Calu3 (cell line): ENCODE measurements at regions not wholly inside any gene's neighbourhood (a gene's known extent, or its start where the extent isn't known, plus 50 kb on each side); places are given as distances from the start of the nearest gene placed in this dataset.
"Not testable (repeated sequence)": the region's sequence is repeated elsewhere in the genome, so short reads cannot be mapped to it uniquely, and the experiment has no call there.

Source experiments
- BruUV-seq: library from RNA; stranded (reverse); fragments of 400-500 nt; replicated peaks from 2 replicates; lab custom pipeline; 2021; lab: Mats Ljungman, UMichigan
- CTCF ChIA-PET: fragments of 300-600 bp; sonication (Branson Sonifier 250); formaldehyde crosslinking; loops from one replicate; lab custom pipeline; 2022; ENCODE audit warnings: antibody characterized with exemption; lab: Charles Lee
- DNase-seq: peaks from one replicate; pipeline ENCODE4 v3.0.0; 2022
- H3K27ac Mint-ChIP-seq: one replicate; pipeline ENCODE4 v1.8.0; 2022; ENCODE audit warnings: mixed read lengths; ENCODE audit not compliant: unreplicated experiment
- H3K27me3 Mint-ChIP-seq: one replicate; pipeline ENCODE4 v1.8.0; 2022; ENCODE audit warnings: mixed read lengths; ENCODE audit not compliant: unreplicated experiment
- H3K36me3 Mint-ChIP-seq: one replicate; pipeline ENCODE4 v1.8.0; 2022; ENCODE audit warnings: mild to moderate bottlenecking, moderate library complexity, mixed read lengths; ENCODE audit not compliant: insufficient read depth, unreplicated experiment
- H3K4me1 Mint-ChIP-seq: one replicate; pipeline ENCODE4 v1.8.0; 2022; ENCODE audit warnings: mild to moderate bottlenecking, low read depth, mixed read lengths; ENCODE audit not compliant: unreplicated experiment
- H3K4me3 Mint-ChIP-seq: one replicate; pipeline ENCODE4 v1.8.0; 2022; ENCODE audit warnings: mild to moderate bottlenecking, low read depth, moderate library complexity, mixed read lengths; ENCODE audit not compliant: unreplicated experiment
- H3K9me3 Mint-ChIP-seq: one replicate; pipeline ENCODE4 v1.8.0; 2022; ENCODE audit warnings: low read depth, mixed read lengths; ENCODE audit not compliant: unreplicated experiment
- CTCF ChIP-seq: fragments of 200-600 bp; IDR thresholded peaks from one replicate; pipeline ENCODE4 v1.8.0; 2022; ENCODE audit warnings: antibody characterized with exemption; ENCODE audit not compliant: unreplicated experiment
- intact Hi-C: fragments of 100-400 bp; cut with micrococcal nuclease; formaldehyde crosslinking; loops from one replicate; pipeline ENCODE4 v1.10.0; 2022; ENCODE audit not compliant: unreplicated experiment

- BruUV-seq: no TSS peak
- Mint-ChIP-seq H3K4me1 (no peaks in the 10 kb centered on the region), H3K4me3 (no peak overlapping the region), H3K36me3 (no peaks in the 10 kb centered on the region), H3K9me3 (no peaks in the 10 kb centered on the region), H3K27me3 (peaks cover 17% of the 10 kb centered on the region), H3K27ac (no peak overlapping the region)
- no peak for DNase-seq
- intact Hi-C loops: no loop called here
- CTCF ChIA-PET: no interaction called here
- TF ChIP-seq CTCF: no peak
Measured at GRCh38 chr4:75142382-75142781, 209.5 kb downstream of the PARM1 start.

- BruUV-seq: no TSS peak
- Mint-ChIP-seq H3K27me3 (peaks cover 17% of the 10 kb centered on the region), H3K36me3 (no peaks in the 10 kb centered on the region), H3K9me3 (no peaks in the 10 kb centered on the region), H3K4me3 (no peak overlapping the region), H3K4me1 (no peaks in the 10 kb centered on the region), H3K27ac (no peak overlapping the region)
- TF ChIP-seq CTCF: no peak
- intact Hi-C loops: no loop called here
- CTCF ChIA-PET: no interaction called here
- no peak for DNase-seq
Measured at GRCh38 chr4:75141162-75141561, 208.2 kb downstream of the PARM1 start.

DNA sequence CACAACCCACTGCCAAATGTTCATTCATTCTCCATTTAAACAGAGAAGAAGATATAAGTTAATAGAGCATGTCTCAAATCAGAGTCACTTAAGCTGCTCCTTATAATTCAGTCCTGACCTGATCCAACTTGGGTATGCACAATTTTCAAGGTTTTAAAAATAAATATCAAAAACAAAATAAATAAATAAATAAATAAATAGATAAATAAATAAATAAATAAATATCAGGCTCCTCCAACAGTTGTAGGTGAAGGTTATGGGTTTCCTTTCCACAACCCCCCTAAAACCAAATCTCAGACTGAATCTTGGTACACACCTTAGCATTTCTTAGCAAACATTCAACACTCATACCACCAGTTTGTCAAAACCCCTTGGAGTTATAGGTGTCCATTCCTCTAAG, 204.4 kb downstream of the PARM1 start:
- Mint-ChIP-seq H3K4me1 (no peaks in the 10 kb centered on the region), H3K4me3 (no peak overlapping the region), H3K27ac (no peak overlapping the region), H3K36me3 (no peaks in the 10 kb centered on the region), H3K9me3 (no peaks in the 10 kb centered on the region), H3K27me3 (peaks cover 10% of the 10 kb centered on the region)
- no TSS peak for BruUV-seq
- no peak for TF ChIP-seq CTCF
- CTCF ChIA-PET: no interaction called here
- no peak for DNase-seq
- intact Hi-C loops: no loop called here

- no TSS peak for BruUV-seq
- Mint-ChIP-seq H3K27ac (no peak overlapping the region), H3K9me3 (no peaks in the 10 kb centered on the region), H3K27me3 (peaks cover 10% of the 10 kb centered on the region), H3K4me1 (no peaks in the 10 kb centered on the region), H3K4me3 (no peak overlapping the region), H3K36me3 (no peaks in the 10 kb centered on the region)
- CTCF ChIA-PET: no interaction called here
- DNase-seq: no peak
- intact Hi-C loops: no loop called here
- TF ChIP-seq CTCF: no peak
Measured at GRCh38 chr4:75135068-75135825, 202.3 kb downstream of the PARM1 start.

GRCh38 chr4:75126870-75127269, 194.0 kb downstream of the PARM1 start:
- DNase-seq, H3K9me3 Mint-ChIP-seq, intact Hi-C loops, H3K4me1 Mint-ChIP-seq, CTCF ChIA-PET, H3K27me3 Mint-ChIP-seq, H3K36me3 Mint-ChIP-seq: not testable (repeated sequence)
- peak overlapping the region; percentile 39 for H3K27ac Mint-ChIP-seq
- H3K4me3 Mint-ChIP-seq: peak overlapping the region; percentile 76
- BruUV-seq: TSS peak; percentile 65
